ENCODE measurements at regions not wholly inside any gene's neighbourhood (a gene's known extent, or its start where the extent isn't known, plus 50 kb on each side); places are given as distances from the start of the nearest gene placed in this dataset.
A peak's percentile ranks its signal among the peaks of the same experiment; 100 is the strongest.

DNA sequence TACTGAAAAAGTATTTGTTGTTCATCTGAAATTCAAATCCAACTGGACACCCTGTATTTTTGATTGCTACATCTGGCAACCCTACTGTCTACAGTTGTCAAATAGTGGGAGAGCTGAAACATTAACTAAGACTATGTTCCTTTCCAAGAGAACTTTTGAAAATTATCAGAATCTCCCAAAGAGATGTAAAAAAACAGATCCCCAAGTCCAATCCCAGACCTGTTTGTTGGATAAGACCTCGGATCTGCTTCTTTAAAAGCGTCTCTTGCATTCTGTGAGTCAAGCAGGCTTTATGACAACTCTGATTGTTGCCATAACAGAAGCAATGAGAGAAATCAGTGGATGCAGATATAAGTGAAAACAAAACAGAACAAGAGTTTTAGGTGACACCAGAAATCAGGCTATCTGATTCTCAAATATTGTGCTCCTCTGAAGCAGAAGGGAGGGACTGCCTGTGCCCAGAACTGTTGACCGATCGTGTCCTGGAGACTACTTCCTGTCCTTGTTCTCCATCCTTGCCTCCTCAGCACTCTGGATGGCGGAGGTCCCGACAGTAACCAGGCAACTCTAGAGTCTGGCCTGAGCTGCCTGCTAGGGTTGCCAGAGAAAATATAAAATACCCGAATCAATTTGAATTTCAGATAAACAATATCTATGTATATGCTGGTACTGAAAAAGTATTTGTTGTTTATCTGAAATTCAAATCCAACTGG, 853.8 kb downstream of the MAFB start:
- no peak for DNase-seq (ENCODE audit: low read depth in 2 of 2)

DNA sequence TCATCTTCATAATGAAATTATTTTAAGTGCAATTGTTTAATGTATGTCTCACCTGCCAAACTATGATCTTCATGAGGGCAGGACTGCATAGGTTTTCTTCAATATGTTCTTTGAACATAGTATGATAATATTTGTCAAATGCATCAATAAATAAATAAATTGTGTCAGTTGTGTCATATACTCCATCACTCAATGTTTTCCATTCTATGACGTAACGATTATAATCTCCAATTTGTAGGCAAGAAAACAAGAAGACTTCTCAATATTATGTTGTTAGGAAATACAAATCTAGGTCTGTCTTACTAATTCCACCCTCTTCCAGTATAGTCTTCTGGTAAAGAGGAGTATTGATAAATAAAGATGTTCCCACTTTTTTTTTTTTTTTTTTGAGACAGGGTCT, 858.1 kb downstream of the MAFB start:
- DNase-seq (ENCODE audit: low read depth in 2 of 2), result no peak

DNA sequence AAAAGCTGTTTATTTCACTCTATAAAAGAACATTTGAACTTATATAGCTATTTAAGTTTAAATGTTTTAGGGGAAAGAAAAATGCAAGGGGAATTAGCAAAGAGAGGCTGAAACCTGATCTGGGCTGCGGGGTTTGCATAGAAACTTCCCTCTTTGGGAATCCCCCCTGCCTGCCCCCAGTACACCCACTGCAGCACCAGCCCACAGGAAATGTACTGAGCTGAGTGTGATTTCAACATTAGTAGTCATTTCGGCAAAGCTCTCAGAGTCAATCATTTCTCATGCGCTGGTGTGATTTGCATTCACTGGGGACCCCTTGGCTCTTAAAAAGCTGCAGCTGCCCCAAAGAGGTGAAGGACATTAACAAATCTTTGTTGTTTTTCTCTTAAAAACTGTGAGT, 859.4 kb downstream of the MAFB start:
- no peak for DNase-seq (ENCODE audit: low read depth in 2 of 2)

DNA sequence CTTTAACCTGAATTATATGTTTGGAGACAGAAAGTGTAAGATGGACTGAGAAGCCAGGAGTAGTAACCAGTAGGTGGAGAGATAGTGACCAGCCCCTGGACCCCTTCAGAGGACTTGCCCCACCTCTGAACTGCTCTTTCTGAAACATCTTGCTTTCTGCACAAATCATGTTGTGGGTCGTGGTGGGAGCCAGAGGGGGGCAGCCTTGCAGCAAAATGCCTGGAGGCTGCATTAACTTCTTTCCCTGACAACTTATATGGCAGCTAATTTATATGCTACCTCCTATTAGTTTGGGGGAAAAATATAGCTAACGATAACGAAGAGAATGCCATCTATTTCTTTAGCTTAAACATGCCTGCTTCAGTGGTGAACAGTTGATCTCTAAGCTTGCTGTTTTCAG, 859.8 kb downstream of the MAFB start:
- DNase-seq (ENCODE audit: low read depth in 2 of 2), result peak; percentile 18 to 24

DNA sequence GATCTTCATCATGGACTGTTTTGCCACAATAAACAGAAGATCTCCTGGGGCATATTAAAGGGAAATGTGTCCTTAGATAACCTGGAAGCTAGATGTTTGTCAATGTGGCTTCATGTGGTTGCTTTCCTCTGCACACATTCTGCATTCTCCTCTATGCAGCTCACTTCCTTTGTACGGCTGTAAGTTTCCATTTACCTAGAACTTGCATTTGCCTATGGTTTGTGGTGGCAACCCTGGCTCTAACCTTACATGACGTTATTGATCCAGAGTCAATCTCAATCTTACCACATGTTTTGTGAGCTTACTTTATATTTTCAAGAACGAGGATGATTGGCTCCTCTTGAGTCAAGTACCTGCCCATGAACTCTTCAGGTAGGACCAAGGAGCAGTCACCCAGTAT, 863.1 kb downstream of the MAFB start:
- DNase-seq (ENCODE audit: low read depth in 2 of 2), result peak in 1 of 2 experiments; percentile 9

DNA sequence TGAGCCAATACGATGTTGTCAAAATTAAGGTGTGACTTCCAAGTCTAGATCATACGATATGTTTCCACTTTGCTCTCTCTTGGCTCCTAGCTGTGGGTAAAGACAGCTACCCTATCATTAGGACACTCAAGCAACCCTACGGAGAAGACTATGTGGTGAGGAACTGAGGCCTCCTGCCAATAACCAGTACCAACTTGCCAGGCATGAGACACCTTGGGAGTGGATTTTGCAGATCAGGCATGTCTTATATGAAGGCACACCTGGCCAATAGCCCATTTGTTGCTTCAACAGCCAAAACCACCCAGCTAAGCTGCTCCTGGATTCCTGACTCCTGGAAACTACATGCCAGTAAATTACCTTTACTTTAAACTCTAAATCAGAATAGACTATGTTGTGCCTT, 863.4 kb downstream of the DHX35 start:
- DNase-seq (ENCODE audit: low read depth in 2 of 2), result no peak

DNA sequence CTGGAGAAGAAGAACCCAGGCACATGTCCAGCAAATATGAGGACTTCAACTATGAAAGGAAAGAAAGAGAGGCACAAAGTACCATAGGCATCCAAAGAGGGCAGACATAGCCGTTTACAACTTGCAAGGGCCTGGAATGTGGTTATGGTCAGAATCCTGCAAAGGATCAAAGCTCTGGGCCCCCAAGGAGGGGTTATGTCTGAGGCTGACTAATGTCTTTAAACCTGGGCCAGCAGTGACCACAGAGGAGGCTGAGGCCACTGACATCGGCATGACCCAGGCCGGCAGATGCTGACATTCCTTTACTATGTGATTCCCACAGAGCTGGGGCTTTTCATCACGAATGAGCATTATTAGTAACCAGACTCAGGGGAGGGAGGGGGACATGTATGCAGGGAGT, 861.1 kb downstream of the DHX35 start:
- DNase-seq (ENCODE audit: low read depth in 2 of 2), result peak in 1 of 2 experiments; percentile 41

DNA sequence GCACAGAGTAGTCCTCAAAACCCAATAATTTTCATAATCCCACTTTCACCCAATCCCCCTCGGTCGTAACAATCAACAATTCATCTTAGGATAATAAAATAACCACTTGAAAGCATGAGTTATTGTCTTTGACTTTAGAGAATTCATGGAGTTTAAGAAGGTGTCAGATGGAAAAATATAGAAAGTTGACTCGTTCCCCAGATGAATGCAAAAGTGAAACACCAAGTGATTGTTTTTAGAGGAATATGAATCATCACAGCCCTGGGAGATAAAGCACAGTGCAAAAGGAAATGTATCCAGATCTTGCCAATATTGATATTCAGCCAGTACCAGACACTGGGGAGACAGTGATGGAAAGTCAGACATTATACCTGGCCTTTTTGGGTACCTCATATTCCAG, 860.5 kb downstream of the DHX35 start:
- peak in 1 of 2 experiments; percentile 18 for DNase-seq (ENCODE audit: low read depth in 2 of 2)

DNA sequence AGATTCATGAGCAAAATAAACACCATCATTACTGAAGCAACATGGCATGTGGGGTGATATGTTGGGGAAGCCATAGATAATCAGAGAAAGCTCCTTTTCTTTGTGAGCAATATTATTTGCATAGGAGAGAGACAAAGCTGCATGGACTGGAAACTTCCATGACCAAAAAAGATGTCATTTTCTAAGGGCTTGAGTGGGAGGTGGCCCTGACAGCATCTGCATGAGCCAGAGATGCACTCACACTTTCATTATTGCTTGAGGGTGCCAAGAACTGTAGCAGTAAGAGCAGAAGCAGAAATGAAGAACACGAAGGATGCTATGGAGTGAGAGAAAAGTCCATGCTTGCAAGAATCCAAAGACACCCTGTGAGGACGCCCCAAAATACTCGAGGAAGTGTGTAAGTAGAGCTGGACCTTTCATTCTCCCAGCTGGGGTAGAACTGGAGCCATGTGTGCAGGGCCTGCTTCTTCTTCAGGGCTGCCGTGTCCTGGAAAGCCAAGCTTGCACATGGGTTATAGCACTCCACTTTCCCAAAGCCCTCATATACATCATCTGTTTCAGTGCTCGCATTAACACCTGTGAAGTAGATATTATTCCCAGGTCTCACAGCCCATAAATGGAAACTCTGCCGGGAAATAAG, 851.2 kb downstream of the DHX35 start:
- no peak for DNase-seq (ENCODE audit: low read depth in 2 of 2)

DNA sequence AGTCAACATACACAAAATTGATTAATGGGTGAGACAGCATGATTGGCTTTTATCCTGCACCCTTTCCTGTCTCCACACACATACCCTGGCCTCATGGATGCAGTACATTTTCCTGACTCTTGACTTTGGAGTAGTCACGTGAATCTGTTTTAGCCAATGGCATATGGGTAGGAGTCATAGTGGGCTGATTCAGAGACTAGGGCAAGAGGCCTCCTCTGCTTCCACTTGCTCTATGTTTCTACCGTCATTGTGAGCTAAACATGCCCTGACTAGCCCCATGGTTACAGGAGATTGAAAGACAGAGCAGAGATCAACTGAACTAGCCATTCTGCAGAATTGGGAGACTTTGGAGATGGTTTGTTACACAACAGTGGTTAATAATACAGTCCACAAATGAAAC, 850.0 kb downstream of the DHX35 start:
- no peak for DNase-seq (ENCODE audit: low read depth in 2 of 2)

DNA sequence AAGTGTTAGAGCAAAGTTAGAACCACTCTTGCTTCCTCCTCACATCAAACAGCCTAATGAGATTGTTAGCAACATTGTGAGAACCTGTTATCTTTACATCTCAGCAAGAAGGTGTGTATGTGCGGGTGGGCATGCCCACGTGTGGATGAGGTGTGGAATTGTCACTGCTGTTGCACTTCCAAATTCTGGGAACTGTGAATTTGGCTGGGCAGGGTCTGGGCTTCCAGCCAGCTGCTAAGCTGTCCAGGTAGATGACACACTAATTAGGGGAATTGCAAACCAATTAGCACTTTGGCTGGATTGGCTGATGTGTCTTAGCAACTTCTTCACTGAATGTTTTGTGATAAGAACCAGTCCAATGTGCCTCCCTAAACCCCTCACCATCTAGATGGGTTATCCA, 848.2 kb downstream of the DHX35 start:
- no peak for DNase-seq (ENCODE audit: low read depth in 2 of 2)

DNA sequence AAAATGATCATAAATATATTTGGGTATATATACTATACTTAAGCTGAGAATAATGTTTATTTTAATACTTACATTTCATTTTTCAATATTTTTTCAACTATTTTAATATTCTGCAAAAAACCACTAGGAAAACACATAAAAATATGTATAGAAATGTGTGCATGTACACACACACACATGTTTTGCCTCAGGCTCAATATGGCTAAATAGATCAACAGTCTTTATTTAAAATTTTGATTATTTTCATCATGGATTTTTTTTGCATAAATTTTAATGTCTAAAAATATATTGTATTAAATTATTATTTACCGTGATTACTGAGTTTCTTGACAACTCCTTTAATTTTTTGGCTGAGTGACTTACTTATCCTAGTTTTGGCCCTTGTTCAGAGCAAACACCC, 846.5 kb downstream of the DHX35 start:
- no peak for DNase-seq (ENCODE audit: low read depth in 2 of 2)

DNA sequence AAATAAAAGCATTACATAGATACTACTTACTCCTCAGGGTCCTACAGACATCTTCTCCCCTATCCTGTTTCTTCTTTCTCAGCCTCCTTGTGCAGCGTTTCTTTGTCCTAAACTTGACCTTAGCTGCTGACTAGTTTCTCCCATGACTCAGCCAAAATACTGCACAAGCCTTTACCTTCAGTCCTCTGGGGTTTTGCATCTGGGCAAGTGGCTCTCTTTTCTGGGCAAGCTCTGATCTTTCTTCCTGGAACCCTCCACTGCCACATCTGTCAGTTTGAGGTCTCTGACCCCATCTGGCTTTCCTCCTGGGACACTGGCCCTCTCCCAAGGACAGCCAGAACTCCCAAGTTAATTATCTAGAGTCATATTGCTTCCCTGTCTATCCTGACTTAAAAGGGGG, 838.4 kb downstream of the DHX35 start:
- peak in 1 of 2 experiments; percentile 35 for DNase-seq (ENCODE audit: low read depth in 2 of 2)

DNA sequence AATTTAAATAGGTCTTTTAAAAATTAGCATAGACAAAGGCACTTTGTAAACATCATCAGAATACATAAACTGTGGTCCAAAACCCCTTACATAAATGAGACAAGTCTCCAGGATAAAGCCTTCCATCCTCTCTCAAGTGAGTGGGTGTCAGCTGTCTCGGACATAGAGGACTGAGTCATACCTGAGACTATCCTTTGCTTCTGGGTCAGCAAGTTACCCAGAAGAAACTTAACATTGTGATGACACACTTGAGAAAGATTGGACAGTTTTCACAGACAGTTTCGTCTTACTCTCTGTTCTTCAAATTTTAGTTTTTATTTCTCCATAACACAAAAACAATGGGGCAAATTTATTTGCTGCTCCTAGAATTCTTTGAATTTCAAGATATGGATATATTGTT, 838.0 kb downstream of the DHX35 start:
- no peak for DNase-seq (ENCODE audit: low read depth in 2 of 2)

DNA sequence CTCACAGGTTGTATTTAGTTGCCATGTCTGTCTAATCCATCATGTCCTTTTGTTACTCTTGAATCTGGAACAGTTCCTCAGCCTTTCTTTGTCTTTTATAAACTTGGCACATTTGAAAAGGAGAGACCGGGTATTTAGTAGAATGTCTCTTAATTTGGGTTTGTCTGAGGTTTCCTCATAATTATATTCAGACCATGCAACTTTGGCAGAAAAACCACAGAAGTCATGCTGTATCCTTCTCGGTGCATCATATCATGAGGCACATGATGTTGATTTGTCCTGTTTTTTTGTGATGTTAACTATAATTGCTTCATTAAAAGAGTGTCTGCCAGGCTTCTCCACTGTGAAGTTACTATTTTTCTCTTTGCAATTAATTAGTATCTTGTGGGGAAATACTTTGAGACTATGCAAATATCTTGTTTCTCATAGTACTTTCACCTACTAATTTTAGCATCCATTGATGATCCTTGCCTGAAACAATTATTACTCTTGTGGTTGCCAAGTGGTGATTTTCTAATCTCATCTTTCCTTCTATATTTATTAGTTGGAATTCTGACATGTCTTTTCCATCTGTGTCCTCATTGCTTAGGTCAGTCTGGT, 837.3 kb downstream of the DHX35 start:
- no peak for DNase-seq (ENCODE audit: low read depth in 2 of 2)

DNA sequence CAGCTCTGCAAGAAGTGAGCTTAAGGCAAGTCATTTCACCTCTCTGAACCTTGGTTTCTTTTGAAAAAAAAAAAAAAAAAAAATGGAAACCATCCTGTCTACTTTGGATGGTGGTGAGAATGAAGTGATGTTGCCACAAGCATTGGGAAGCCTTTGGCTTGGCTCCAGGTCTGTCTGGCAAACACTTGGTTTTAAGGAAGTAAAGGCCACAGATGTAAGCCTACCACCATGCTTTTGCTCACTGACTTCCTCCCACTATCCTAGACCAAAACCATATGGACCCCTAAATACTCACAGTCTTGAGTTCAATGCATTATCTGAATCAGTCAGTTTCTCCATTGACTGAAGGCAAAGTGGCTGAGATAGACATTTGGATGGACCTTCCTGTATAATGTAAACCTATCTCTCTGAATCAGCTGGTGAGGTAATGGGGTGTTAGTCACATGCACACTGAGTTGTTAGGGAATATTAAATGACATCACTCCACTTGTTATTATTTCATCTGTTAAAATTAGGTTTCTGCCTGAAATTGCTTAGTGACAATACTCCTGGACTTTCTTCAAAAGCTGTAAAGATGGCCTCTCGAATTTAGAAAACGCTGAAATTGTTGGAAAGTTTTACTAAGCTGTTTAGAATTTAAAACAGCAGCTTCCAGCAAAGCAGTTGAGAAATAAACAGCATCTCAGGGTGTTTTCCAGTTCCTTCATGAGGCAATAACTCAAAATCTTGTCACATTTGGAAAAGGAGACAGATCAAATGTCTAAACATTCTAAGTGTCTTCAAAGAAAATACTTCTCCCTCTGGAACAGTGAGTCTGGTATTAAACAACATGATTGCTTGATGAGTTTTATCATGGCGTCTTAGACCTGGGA, 833.5 kb downstream of the DHX35 start:
- no peak for DNase-seq (ENCODE audit: low read depth in 2 of 2)

DNA sequence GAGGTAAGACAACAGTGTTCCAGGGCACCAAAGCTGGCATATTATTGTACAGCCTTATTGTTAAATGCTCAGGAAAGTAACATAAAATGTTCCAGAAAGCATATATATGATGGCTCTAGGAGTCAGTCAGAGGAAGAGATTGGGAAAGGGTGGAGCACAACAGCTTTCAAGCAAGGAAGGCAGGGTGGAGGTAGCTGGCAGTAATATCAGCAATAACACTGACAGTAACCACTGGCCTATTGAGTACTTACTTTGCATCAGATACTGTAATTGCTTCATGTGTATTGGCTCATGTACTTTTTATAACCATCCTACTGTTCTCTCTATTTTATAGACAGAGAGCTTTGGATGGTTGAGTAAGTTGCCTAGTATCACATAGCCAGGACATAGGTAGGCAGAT, 830.2 kb downstream of the DHX35 start:
- DNase-seq (ENCODE audit: low read depth in 2 of 2), result no peak

DNA sequence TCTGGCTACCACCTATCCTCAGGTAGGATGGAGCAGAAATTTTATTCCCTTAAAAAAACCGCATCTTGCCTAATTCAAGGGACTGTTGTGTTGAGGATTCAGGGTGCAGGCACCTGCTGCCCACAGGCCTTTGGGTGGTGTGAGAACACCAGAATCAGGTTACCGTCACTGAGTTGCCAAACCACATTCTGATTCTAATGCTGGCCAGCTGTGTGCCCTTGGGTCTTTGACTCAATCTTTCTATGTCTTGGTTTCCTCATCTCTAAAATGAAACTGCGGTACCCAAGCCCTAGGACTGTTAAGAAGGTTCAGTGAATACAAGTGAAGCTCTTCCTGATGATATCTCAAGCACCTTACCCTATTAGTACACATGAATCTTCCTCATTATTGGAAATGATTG, 827.3 kb downstream of the DHX35 start:
- DNase-seq (ENCODE audit: low read depth in 2 of 2), result no peak

DNA sequence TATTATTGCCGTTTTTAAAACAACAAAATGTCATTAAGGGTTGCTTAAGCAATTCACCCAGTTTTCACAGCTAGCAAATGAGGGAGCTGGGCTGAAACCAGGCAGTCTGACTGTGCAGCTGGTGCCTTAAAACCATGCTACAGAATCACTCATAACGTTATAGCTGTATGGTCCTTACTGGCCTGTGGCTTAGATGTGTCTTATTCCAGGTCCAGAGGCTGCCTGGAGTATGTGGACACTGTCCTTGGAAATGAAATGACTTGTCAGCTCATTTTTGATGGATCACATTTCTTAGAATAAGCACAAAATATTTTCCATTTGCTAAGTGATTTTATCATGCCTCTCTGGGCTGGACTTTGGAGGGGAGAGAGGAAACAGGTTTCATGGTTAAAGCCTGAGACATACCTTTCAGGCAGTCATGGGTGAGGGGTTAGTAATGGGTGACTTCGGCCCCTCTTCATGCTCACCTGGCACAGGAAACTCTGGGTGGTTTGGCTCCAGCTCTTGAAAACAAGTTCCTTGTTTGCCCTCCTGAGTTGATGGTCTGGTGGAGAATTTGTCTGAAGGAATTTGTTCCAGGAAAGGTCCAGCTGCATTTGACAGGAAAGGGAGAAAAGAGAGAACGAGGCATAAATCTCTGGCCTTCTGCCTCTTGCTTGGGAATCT, 823.2 kb downstream of the DHX35 start:
- no peak for DNase-seq (ENCODE audit: low read depth in 2 of 2)

DNA sequence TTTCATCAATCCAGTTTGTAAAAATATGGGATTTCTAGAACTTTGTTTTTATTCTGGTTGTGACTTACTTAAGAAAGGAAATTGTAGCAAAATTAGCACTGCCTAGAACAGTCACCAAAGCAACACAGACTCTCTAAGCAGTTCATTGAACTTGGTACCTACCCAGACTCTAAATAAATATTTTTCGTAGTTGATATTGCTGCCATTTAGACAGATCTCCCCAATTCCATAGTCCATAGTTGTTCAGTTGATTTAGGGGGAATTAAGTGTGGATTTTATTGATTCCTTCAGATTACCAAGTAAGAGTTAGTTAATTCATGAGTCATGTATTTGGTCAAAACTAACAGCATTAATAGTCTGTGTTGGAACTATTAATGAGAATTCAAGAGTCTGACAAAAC, 822.5 kb downstream of the DHX35 start:
- DNase-seq (ENCODE audit: low read depth in 2 of 2), result no peak

DNA sequence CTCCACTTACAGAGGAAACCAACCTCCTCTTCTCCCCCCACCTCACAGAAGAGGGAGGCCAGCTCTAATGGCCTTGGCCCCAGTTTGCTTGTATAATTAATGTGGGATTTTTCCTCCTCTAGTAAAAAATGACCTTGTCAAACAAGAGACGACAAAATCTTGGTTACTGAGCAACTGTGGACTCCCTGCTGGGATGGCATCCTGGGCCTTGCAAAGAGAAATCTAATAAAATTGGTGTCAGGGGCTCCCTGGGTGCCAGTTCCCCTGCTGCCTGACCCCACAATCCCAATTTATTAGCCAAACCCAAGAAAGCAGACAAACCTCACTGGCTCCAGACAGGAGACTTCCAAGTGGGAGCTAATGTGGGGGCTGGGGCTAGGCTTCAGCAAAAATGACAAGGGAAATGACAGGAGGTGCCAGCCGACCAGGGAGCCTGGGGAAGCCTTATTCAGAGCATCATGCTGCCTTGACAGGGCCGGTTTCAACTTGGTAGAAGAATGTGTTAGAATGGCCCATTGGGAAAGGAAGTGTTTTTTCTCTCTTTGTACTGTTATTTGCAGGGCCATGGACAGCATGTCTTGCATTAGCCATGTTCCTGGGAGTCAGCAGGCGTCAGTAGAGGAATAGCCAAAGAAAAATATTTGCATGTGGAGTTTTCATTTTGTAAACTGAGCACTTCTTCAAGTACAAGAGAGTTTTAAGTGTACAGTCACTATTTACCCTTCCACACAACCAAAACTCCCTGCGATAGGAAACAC, 816.9 kb downstream of the DHX35 start:
- no peak for DNase-seq (ENCODE audit: low read depth in 2 of 2)

Data from fibroblast of skin of left quadriceps (primary cell).